Stimulated activated CD4-positive, alpha-beta T cell treated with anti-CD3 and anti-CD28 coated beads, Interleukin-12 subunit alpha, Interleukin-12 subunit beta, amount 100 ng/mL, for 24 hours (primary cell): ENCODE measurements at regions not wholly inside any gene's neighbourhood (a gene's known extent, or its start where the extent isn't known, plus 50 kb on each side); places are given as distances from the start of the nearest gene placed in this dataset.
"Not testable (repeated sequence)": the region's sequence is repeated elsewhere in the genome, so short reads cannot be mapped to it uniquely, and the experiment has no call there.

ENCODE experiments used
- DNase-seq, 2 experiments: peaks; one replicate each; pipeline ENCODE4 v3.0.0-alpha.2; 2020; ENCODE audit warnings: low read depth in 2 of 2

GRCh38 chr10:36000754-36001153 lies 358.7 kb upstream of the FZD8 start:
- not testable (repeated sequence) for DNase-seq

- no peak for DNase-seq
Observed at GRCh38 chr10:35998026-35998425, 355.9 kb upstream of the FZD8 start.

- no peak for DNase-seq
Observed at GRCh38 chr10:35995485-35995884, 353.4 kb upstream of the FZD8 start.

DNA sequence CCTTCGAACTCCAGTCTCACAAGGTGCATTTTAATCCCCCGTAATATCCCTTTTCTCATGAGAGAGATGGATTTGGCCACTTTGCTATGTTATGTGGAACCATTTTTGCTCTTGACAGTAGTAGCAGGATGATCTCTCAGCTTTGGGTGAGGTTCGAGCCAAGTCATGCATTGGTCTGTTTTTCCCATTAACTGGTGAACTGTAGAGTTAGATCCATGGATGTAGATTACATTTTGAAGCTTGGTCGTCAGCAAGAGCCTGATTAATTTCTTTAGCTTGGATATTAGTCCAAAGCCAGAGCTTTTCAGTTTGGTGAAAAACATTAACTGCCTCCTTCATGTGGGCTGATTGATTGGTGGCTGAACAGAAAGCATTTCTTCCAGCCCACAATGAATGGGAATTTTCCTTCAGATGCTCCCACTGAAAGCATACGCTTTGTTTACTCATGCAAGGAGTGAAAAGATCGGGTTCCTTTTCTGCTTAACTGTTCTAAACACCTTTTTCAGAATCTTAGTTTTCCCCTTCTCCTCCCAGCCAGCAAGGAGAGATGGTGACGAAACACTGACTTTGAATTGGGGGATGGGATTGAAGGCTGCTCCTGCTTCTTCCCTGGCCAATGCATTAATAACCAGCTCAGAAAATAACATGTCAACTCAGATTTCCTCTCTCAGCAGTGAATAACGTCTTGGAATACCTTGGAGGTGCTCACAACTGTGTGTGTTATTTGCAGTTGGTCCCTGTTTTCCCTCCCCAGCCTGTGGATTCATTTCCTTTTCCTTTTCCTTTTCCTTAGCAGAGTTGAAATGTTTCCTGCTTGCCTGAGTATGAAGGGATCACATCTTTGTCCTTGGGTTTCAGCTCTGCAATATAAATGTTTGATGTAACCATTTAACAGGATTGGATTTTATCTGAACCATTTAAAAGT lies 351.8 kb upstream of the FZD8 start:
- no peak for DNase-seq

GRCh38 chr10:35992107-35992506 lies 350.0 kb upstream of the FZD8 start:
- DNase-seq: no peak

GRCh38 chr10:35986756-35987502 lies 344.8 kb upstream of the FZD8 start:
- DNase-seq: no peak

DNA sequence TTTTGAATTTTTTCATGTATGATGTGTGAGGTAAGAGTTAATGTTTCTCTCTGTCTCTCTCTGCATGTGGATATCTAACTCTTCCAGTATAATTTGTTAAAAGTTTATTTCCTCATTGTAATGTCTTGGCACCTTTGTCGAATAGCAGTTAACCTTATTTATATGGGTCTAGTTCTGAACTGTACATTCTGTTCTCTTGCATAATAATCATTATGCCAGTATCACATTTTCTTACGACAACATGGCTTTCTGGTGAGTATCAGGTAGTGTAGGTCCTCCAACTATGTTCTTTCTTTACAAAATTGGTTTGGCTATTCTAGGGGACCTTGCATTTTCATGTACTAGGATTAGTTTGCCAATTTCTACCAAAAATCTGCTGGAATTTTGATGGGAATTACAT lies 337.0 kb upstream of the FZD8 start:
- no peak for DNase-seq

DNA sequence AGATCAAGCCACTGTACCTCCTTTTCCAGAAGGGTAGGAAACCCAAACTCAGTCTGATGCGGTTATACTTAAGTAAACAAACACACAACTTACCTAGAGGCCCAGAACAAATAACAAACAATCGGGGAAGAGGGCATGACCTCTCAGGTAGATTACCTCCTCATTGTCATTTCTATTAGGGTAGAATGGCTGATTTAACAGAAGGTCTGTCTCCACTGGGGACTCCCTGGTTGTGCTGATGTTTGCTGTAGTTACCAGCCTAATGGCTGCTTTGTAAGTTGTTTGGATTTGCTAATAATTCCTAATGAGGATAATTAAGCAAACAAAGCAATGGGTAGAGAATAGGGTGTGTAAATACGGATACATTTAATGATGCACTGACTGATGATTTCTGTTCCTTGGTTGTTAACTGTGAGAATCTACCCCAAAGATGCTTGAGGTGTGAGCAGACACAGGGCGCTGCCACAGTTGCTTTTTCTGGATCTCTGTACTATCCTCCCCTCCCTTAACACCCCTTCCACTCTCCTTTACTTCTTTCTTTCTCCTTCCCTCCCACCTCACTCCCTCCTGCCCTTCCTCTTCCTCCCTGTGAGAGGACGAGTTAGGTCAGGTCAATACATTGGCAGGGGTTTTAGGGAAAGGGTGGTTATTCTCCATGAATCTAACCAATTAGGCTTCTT lies 332.0 kb upstream of the FZD8 start:
- not testable (repeated sequence) for DNase-seq

GRCh38 chr10:35972275-35972674 lies 330.2 kb upstream of the FZD8 start:
- DNase-seq: no peak

DNA sequence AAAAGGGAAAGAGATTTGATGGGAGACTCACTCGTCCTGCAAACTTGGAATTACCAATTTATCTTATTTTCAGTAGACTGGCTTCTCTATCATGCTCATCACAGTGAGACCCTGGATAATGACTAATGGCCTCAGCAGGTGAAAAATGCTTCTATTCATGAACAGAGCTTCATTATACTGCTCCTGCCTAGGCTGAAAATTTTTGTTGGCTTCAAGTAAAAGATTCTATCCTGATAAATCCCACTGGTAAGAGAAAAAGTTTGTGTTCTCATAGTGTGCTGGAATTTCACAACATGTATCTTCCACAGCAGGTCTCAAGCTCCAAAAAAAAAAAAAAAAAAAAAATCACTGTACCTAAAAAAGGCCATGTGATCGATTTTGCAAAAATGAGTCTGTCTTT lies 329.3 kb upstream of the FZD8 start:
- no peak for DNase-seq

DNA sequence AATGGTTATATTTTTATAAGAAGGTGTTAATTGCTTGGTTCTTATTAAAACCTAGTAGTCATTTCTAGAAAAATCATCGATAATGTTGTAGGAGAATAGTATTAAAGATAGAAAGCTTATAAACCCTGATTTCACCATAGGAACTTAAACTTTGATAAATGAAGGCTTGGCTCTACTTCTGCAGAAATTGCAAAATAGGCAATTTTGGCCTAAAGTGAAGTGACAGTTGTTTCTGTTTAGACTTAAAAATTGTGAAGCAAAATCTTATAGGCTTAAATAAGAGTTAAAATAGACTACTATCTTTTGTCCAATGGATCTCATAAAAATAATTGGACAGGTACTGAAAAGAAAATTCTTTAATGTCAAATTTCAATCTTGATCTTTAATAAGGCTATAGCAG lies 321.6 kb upstream of the FZD8 start:
- no peak for DNase-seq

DNA sequence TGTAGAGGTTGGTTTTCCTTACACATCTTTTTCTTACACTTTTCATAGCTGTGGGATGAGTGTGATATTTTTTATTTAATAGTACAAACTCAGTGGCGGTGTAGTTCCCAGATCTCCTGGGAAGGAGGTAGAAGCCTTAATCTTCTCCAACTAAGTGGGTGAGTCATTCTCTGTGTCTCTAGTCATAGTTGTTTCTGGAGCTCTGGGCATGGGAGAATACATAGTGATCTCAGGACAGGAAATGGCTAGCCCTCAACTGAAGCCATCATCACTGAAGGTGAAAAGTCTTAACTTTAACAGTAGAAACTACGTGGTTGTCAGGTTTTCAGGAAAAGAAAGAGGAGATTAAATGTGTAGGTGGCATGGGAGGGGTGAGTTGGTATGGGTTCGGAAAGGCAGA lies 319.4 kb upstream of the FZD8 start:
- DNase-seq: no peak

DNA sequence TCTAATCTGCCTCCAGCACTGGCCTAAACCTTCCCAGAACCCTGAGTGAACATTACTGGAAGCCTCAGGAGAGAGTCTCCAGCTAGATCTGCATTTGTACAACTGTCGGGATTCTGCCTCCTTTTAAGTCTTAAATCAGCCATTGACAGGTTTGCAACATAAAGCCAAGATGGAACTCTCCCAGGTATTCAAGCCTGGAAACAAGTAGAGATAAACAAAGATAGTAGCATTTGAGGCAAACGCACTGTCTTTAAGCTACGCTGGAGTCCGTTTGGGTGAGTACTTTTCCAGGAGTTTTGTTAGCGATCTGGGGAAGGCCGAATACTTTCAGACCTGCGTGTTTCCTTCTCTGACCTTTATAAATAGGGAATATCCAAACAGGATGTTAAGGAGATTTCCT lies 317.2 kb upstream of the FZD8 start:
- no peak for DNase-seq

GRCh38 chr10:35958609-35959008 lies 316.5 kb upstream of the FZD8 start:
- not testable (repeated sequence) for DNase-seq

GRCh38 chr10:35950701-35951100 lies 308.6 kb upstream of the FZD8 start:
- no peak for DNase-seq

DNA sequence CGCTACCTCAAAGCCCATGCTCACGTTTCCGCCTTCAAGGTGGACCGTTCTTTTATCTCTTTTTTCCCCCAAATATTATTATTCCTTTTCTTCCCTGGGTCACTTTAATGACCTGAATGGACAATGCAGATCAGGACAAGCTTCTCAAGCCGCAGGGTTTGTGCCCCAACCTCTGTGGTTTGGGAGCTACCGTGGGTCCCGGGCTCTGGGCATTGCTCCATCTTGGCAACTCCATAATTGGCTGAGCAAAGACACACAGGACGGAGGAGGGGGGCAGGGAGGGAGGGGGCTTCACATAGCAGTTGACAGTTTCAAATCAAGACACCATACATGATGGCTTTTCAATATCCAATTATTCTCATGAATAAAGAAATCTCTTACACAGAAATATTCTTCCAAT lies 308.1 kb upstream of the FZD8 start:
- no peak for DNase-seq

- DNase-seq: no peak
Observed at GRCh38 chr10:35949811-35950211, 307.7 kb upstream of the FZD8 start.

DNA sequence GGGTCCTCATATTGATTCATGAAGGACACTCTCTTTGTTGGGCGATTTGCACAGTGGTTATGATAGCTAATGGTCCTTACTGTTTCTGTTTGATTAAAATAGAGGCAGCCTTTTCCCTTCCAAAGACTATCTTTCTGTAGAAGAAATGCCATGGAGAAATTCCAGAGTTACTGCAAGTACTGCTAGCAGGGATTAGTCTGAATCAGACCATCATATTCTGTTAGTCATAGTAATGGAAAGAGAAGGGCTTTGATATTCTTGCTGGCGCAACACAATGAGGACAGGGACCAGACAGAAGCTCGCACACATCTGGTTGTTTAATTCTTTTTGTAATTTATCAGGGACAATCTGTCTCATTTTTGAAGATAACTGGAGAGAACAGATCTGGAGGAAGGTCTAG lies 304.5 kb upstream of the FZD8 start:
- DNase-seq: no peak

DNA sequence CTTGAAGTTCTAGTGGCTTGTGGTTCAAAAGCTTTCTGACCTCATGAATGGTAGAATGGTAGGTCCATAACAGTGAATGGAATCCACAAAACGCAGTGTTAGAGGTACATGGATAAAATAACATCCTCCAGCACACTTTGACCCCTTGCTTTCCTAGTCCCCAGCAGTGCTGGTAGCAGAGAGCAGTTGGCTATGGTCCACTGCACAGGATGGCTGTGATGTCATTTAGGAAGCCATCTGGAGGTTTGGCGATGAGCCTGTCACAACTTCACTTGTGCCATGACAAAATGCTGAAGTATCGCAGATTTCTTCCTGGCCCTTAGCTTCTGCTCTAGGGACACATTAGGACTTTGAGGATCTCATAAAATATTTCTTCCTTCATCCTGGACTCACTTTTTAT lies 300.0 kb upstream of the FZD8 start:
- no peak for DNase-seq

DNA sequence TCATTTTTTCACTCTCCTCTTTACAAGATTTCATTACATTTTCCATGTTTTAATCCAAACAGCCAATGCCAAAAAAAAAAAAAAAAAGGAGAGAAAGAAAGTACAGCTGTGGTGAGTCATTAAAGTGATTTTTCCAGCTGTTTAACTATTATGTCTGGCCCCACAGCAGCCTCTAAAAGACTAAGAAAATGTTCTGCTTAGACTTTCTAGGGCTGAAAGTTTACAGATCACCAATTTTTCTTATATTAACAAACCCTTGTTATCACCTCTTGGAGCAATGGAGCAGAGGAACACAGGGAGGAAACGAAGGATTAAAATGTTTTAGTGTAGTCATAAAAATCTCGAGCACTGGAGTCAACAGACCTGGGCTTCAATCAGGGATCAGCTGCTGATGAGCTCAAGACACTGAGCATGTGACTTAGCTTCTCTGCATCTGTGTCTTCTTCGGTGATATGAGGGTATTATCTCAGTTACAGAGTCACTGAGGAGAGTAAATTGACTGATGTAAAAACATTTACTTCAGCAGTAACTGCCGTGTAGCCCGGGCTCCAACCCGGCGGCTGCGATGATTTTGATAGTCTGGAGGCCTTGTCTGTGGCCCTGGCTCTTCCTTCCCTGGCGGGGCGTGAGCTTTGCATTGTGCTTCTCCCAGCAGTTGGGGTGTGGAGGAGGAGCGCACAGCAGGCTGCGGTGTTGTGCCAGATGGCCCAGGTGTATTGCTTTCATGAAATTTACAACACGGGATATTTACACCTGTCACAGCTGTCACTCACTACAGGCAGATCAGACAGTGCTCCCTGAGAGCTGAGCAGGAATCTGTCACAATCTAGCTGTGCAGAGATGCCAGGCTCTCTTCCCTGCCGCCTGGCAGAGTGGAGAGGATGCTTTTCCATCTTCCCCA lies 298.3 kb upstream of the FZD8 start:
- DNase-seq: no peak

DNA sequence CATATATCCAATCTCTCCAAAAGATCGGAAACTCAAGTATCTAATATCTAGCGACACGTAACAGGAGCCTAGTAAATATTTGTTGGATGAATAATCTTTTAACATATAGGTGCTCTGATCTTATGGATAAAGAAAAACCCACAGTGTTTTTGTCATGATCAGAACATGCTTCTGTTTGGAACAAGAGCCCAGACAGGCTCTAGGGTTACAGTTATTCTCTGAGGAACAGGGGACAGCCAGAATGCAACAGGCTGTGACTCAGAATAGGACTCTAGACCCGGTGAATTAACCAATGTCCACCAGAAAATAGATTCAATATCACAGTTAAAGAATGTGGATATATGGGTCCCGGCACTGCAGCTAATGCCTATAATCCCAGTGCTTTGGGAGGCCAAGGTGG lies 296.1 kb upstream of the FZD8 start:
- no peak for DNase-seq

GRCh38 chr10:35937546-35937945 lies 295.4 kb upstream of the FZD8 start:
- DNase-seq: no peak
